Vagina (tissue), 2 donors: ENCODE measurements at regions not wholly inside any gene's neighbourhood (a gene's known extent, or its start where the extent isn't known, plus 50 kb on each side); places are given as distances from the start of the nearest gene placed in this dataset.

Experiments
- DNase-seq, 2 donors: peaks; one replicate each; pipeline ENCODE4 v3.0.0-alpha.2; 2017; ENCODE audit errors: extremely low spot score in 2 of 2
- H3K27ac ChIP-seq: fragments of 200-600 bp; sonication (generic); one replicate; pipeline ENCODE4 v1.5.1; 2019
- H3K27me3 ChIP-seq: fragments of 200-600 bp; sonication (generic); one replicate; pipeline ENCODE4 v1.5.1; 2019
- H3K36me3 ChIP-seq, 2 donors: fragments of 200-600 bp; sonication (generic); one replicate each; pipeline ENCODE4 v1.5.1; 2017 to 2019
- H3K4me1 ChIP-seq: fragments of 200-600 bp; sonication (generic); one replicate; pipeline ENCODE4 v1.5.1; 2019
- H3K4me3 ChIP-seq, 2 donors: fragments of 200-600 bp; sonication (generic); 1 replicate in 1 of 2; 2 replicates in 1 of 2; pipeline ENCODE4 v1.5.1; 2016 to 2019
- H3K9me3 ChIP-seq: fragments of 200-600 bp; sonication (generic); one replicate; pipeline ENCODE4 v1.5.1; 2019
- POLR2A ChIP-seq, 2 donors: fragments of 450-650 bp; IDR thresholded peaks; one replicate each; pipeline ENCODE4 v1.6.1; 2017; ENCODE audit warnings: antibody characterized with exemption in 2 of 2, mild to moderate bottlenecking in 2 of 2, moderate library complexity in 2 of 2
- POLR2AphosphoS5 ChIP-seq, 2 donors: sonication (generic); formaldehyde crosslinking; IDR thresholded peaks; one replicate each; pipeline ENCODE4 v1.9.0; 2017; ENCODE audit warnings: antibody characterized with exemption in 2 of 2, mild to moderate bottlenecking in 2 of 2, low read depth in 1 of 2; ENCODE audit not compliant: insufficient read depth in 1 of 2
- intact Hi-C: fragments of 100-400 bp; cut with DNase I; formaldehyde crosslinking; loops from one replicate; pipeline ENCODE4 v1.15.1; 2023
- TF ChIP-seq, protein P1 (sequence below), 3 experiments: fragments of 450-650 bp in 2 of 3; fragments of 200-600 bp in 1 of 3; sonication (generic) in 1 of 3; IDR thresholded peaks; one replicate each; pipeline ENCODE4 v1.5.1; 2017 to 2019; ENCODE audit warnings: antibody characterized with exemption in 3 of 3, mild to moderate bottlenecking in 2 of 3, moderate library complexity in 2 of 3

DNA sequence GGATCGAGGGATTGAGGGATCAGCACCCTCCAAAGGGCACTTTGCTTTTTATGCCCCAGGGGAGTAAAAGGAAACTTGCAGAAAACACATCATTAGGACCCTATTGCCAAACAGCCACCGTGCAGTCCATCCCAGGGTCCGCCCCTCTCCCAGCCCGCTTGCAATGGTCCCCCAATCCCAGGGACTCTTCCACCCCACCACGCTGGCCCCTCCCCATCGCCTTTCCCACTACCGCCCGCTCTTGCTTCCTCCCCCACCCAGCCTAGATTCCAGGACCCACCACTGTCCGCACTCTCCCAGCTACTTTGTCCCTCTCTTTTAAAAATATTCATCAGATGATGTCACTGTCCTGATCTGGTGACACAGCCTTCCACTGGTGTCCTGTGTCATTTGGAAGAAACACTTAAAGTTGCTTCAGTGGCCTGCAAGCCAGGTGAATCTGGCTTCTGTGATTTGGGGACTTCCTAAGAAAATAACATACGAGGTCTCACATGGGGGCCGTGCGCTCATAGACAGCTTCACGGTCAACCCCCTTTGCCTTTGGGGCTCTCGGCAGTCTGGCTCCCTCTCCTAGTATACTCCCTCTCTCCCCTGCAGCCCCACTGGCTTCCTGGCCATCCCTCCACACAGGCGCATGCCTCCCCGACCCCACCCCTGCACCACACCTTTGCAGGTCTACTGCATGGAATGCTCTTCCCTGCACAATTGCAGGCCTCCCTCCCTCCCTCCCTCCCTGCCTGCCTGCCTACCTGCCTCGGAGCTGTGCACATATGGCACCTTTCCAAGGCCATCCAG, 127.9 kb downstream of the RBFOX3 start:
- H3K27me3 ChIP-seq, result no peaks in the 10 kb centered on the region
- no peaks in the 10 kb centered on the region for H3K4me1 ChIP-seq
- no peaks in the 10 kb centered on the region for H3K36me3 ChIP-seq
- intact Hi-C loops, result no loop called here
- no peaks in the 10 kb centered on the region for H3K9me3 ChIP-seq
- no peak overlapping the region for H3K4me3 ChIP-seq
- TF ChIP-seq, protein P1, sequence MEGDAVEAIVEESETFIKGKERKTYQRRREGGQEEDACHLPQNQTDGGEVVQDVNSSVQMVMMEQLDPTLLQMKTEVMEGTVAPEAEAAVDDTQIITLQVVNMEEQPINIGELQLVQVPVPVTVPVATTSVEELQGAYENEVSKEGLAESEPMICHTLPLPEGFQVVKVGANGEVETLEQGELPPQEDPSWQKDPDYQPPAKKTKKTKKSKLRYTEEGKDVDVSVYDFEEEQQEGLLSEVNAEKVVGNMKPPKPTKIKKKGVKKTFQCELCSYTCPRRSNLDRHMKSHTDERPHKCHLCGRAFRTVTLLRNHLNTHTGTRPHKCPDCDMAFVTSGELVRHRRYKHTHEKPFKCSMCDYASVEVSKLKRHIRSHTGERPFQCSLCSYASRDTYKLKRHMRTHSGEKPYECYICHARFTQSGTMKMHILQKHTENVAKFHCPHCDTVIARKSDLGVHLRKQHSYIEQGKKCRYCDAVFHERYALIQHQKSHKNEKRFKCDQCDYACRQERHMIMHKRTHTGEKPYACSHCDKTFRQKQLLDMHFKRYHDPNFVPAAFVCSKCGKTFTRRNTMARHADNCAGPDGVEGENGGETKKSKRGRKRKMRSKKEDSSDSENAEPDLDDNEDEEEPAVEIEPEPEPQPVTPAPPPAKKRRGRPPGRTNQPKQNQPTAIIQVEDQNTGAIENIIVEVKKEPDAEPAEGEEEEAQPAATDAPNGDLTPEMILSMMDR (IDR thresholded peaks at IDR 0.05), result no peak
- TF ChIP-seq POLR2A (IDR thresholded peaks at IDR 0.05) (no peak), POLR2AphosphoS5 (IDR thresholded peaks at IDR 0.05; ENCODE audit: insufficient read depth in 1 of 2, low read depth in 1 of 2) (no peak)
- DNase-seq, result no peak
- no peak overlapping the region for H3K27ac ChIP-seq

DNA sequence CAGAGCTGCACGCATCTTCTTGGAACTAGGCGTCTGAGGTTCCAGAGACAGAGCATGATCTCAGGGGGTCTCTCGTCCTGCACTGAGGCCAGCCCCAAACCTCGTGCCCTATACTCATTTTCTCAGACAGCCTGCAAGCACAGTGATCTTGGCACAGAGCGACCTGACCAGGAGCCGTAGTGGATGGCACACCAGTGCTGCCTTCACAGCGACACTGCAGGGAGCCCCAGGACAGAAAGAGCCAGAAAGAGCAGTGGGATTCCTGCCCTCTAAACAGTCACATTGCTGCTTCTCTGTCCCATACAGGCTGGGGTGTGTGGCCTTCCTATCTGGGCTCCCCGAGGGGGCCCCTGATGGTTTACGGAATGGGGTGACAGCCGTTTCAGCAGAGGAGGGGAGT, 131.0 kb downstream of the RBFOX3 start:
- TF ChIP-seq POLR2AphosphoS5 (IDR thresholded peaks at IDR 0.05; ENCODE audit: insufficient read depth in 1 of 2, low read depth in 1 of 2), result no peak
- no peak for TF ChIP-seq POLR2A (IDR thresholded peaks at IDR 0.05)
- TF ChIP-seq, protein P1 (IDR thresholded peaks at IDR 0.05), result no peak
- H3K27me3 ChIP-seq, result no peaks in the 10 kb centered on the region

DNA sequence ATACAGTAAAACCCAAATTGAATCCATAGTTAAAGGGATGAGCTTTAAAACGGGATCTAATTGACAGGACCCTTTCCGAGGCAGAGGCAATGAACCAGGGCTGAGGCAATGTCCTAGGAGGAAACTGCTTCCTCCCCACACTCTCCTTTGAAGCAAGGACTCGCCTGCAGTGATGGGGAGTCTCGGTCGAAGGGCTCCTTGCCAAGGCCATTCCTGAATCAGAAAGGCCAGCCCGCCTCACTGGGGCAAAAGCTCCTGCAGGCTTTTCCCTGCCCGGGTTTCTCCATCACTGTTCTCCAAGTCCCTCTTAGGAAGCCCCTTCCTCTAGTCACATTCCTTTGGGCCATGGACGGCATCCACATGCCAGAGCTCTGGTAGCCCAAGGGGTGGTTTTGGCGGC, 132.0 kb downstream of the RBFOX3 start:
- intact Hi-C loops, result loop anchor here (1.0 kb wide), 1 partner anchor 108 kb away; no protein-coding TSS in a partner anchor
- TF ChIP-seq POLR2A (IDR thresholded peaks at IDR 0.05) (no peak), POLR2AphosphoS5 (IDR thresholded peaks at IDR 0.05; ENCODE audit: insufficient read depth in 1 of 2, low read depth in 1 of 2) (no peak)
- TF ChIP-seq, protein P1 (IDR thresholded peaks at IDR 0.05), result no peak
- Histone ChIP-seq H3K4me1 (no peaks in the 10 kb centered on the region), H3K27me3 (no peaks in the 10 kb centered on the region), H3K27ac (no peak overlapping the region), H3K9me3 (no peaks in the 10 kb centered on the region), H3K4me3 (no peak overlapping the region), H3K36me3 (no peaks in the 10 kb centered on the region)
- DNase-seq, result no peak

More for the DNA sequence above, 131.0 kb downstream of the RBFOX3 start:
- no peak for DNase-seq
- no peaks in the 10 kb centered on the region for H3K36me3 ChIP-seq
- no peaks in the 10 kb centered on the region for H3K4me1 ChIP-seq
- H3K4me3 ChIP-seq, result no peak overlapping the region
- H3K9me3 ChIP-seq, result no peaks in the 10 kb centered on the region
- intact Hi-C loops, result loop anchor here (1.0 kb wide), 1 partner anchor 107 kb away; no protein-coding TSS in a partner anchor
- no peak overlapping the region for H3K27ac ChIP-seq

DNA sequence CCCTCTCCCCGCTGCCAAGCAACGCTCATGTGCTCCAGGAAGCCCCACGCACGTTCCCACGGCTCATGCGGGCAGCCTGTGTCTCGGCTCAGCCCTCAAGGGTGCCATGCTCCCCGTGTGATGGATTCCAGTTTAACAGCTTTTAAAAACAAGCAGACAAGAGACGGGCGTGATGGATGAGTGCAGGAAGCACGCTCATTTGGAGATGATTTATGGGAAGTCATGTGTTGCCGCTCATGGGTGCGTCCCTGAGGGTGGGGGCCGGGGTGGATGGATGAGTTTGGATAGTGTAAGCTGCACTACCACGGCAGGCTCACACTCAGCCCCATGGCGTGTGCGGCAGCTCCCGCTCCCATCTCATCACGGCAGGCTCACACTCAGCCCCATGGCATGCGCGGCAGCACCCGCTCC, 132.8 kb downstream of the RBFOX3 start:
- H3K27me3 ChIP-seq, result no peaks in the 10 kb centered on the region
- DNase-seq, result no peak
- H3K27ac ChIP-seq, result no peak overlapping the region
- TF ChIP-seq, protein P1 (IDR thresholded peaks at IDR 0.05), result no peak
- TF ChIP-seq POLR2AphosphoS5 (IDR thresholded peaks at IDR 0.05; ENCODE audit: insufficient read depth in 1 of 2, low read depth in 1 of 2), result no peak
- TF ChIP-seq POLR2A (IDR thresholded peaks at IDR 0.05), result no peak
- no peaks in the 10 kb centered on the region for H3K9me3 ChIP-seq
- H3K4me3 ChIP-seq, result no peak overlapping the region
- H3K36me3 ChIP-seq, result no peaks in the 10 kb centered on the region
- intact Hi-C loops, result no loop called here
- no peaks in the 10 kb centered on the region for H3K4me1 ChIP-seq

DNA sequence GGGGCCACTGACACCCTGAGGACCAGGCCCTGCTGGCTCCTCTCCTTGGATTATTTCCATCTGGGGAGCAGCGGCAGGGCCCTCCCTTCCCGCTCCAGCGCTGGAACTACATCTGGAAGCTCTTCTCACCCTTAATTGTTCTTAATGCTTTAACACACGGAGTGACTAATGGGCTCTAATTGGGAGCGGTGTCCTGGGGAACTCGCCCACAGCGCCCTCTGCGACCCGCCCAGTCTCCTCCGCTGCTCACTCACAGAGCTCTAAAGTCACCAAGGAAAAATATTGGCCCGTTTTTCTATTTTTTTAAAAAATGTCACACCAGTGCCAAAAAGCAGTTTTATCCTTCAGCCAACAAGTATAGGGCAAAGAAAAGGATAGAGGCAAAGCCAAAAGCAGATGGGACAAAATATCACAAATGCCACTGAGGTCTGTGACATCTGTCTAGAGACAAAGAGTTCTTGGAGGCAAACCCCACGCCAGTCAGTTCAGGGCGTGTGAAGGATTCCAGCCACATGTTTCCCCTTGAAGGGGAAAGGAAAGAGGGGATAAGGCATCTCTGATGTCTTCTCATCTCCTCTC, 134.7 kb downstream of the RBFOX3 start:
- DNase-seq, result no peak
- H3K4me1 ChIP-seq, result no peaks in the 10 kb centered on the region
- no peak overlapping the region for H3K4me3 ChIP-seq
- no peaks in the 10 kb centered on the region for H3K9me3 ChIP-seq
- TF ChIP-seq, protein P1 (IDR thresholded peaks at IDR 0.05), result no peak
- TF ChIP-seq POLR2A (IDR thresholded peaks at IDR 0.05) (no peak), POLR2AphosphoS5 (IDR thresholded peaks at IDR 0.05; ENCODE audit: insufficient read depth in 1 of 2, low read depth in 1 of 2) (no peak)
- intact Hi-C loops, result no loop called here
- H3K36me3 ChIP-seq, result no peaks in the 10 kb centered on the region
- H3K27me3 ChIP-seq, result no peaks in the 10 kb centered on the region
- H3K27ac ChIP-seq, result no peak overlapping the region
